Left ventricle myocardium inferior (tissue), 1 donor: ENCODE measurements at regions not wholly inside any gene's neighbourhood (a gene's known extent, or its start where the extent isn't known, plus 50 kb on each side); places are given as distances from the start of the nearest gene placed in this dataset.
"Not testable (repeated sequence)": the region's sequence is repeated elsewhere in the genome, so short reads cannot be mapped to it uniquely, and the experiment has no call there.

Source experiments
- DNase-seq: peaks from one replicate; pipeline ENCODE4 v3.0.0-alpha.2; 2020
- H3K27ac ChIP-seq: fragments of 200-600 bp; replicated peaks from 2 replicates; pipeline ENCODE4 v1.8.0; 2021
- H3K27me3 ChIP-seq: fragments of 200-600 bp; 2 replicates; pipeline ENCODE4 v1.8.0; 2021; ENCODE audit warnings: low read depth
- H3K36me3 ChIP-seq: fragments of 200-600 bp; 2 replicates; pipeline ENCODE4 v1.8.0; 2021
- H3K4me1 ChIP-seq: fragments of 200-600 bp; 2 replicates; pipeline ENCODE4 v1.8.0; 2021
- H3K4me3 ChIP-seq: fragments of 200-600 bp; 2 replicates; pipeline ENCODE4 v1.8.0; 2021; ENCODE audit warnings: mild to moderate bottlenecking, moderate library complexity
- H3K9me3 ChIP-seq: fragments of 200-600 bp; replicated peaks from 2 replicates; pipeline ENCODE4 v1.8.0; 2021
- CTCF ChIP-seq: fragments of 200-600 bp; IDR thresholded peaks from 2 replicates; pipeline ENCODE4 v1.8.0; 2021; ENCODE audit warnings: antibody characterized with exemption, mild to moderate bottlenecking, borderline replicate concordance
- intact Hi-C: fragments of 100-400 bp; cut with micrococcal nuclease; formaldehyde crosslinking; loops from one replicate; pipeline ENCODE4 v1.11.0; 2022
- donor health status: DM: no; HTN: yes; CAD: no; lungs with severe emphysema.

DNA sequence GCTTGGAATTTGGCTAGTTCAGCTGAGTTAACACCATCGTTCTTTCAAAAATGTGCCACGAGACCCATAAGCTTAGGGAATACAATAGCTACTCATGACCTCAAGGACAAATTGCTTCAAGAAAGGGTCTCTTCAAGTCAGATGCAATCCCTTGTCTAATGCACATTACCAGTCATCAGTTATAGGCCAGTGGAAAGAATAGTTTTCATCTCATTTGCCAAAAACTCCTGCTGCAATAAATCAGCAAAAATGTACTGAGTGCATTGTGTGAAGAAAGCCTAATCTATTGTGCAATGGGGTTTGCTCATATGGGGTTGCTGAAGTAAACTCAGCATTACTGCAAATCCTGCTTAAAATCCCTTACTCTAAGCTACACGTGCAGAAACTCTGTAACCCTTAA lies 208.3 kb upstream of the NBEA start:
- DNase-seq, result no peak
- Histone ChIP-seq H3K4me1 (peaks cover 11% of the 10 kb centered on the region), H3K27me3 (no peaks in the 10 kb centered on the region), H3K9me3 (no peaks in the 10 kb centered on the region), H3K36me3 (no peaks in the 10 kb centered on the region), H3K27ac (no peak overlapping the region), H3K4me3 (no peak overlapping the region)
- intact Hi-C loops, result no loop called here
- no peak for TF ChIP-seq CTCF

DNA sequence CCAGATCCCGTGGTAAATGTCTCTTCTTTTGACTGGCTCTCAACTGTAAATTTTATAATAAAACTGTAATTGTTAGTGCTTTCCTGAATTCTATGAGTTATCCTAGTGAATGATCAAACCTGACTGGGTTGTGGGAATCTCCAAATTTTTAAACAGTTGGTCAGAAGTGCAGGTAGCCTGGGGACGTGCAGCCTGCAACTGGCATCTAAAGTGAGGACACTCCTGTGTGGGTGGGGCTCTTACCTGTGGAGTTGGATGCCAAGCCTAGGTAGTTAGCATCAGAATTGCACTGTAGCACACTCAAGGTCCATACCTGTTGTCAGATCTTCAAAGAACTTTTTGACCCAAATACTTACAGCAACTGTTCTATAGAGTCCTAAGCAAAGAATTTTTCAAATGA lies 207.1 kb upstream of the NBEA start:
- DNase-seq, result no peak
- Histone ChIP-seq H3K27ac (no peak overlapping the region), H3K9me3 (no peaks in the 10 kb centered on the region), H3K27me3 (no peaks in the 10 kb centered on the region), H3K36me3 (no peaks in the 10 kb centered on the region), H3K4me3 (no peak overlapping the region), H3K4me1 (peaks cover 13% of the 10 kb centered on the region)
- TF ChIP-seq CTCF, result no peak
- intact Hi-C loops, result no loop called here

DNA sequence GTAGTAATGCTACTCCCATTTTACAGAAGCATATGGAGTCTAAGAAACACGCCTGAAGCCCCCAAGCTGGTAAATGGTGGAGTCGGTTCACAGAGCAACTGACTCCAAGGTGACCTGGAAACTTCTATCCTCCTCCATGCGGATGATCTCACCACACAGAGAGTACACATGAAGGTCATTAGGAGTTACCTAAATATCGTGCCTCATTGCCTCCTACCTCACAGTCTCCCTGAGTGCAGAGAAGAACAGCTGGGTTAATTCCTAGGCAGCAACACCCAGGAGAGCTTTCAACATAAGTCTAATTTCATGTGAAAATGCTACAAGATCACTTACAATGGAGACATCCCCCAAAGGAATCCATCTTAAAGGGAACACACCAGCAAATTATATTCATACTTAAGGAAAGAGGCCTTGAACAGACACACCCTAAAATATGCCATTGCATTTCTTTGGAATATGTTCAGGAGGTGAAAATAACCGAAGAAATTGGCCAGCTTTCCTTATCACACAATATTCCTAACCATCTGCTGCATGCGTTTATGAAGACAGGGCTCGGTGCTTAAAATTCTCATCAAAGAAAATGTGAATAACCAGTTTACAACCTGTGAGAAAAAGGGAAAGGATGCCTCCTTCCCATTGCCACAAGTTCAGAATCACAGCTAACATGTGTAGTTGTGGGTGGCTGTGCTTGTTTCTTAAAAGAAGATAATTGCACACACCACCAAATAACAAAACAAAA lies 203.6 kb upstream of the NBEA start:
- Histone ChIP-seq H3K4me1 (peaks cover 13% of the 10 kb centered on the region), H3K9me3 (peaks cover 11% of the 10 kb centered on the region), H3K36me3 (no peaks in the 10 kb centered on the region), H3K27me3 (no peaks in the 10 kb centered on the region), H3K4me3 (no peak overlapping the region), H3K27ac (no peak overlapping the region)
- intact Hi-C loops, result no loop called here
- TF ChIP-seq CTCF, result no peak
- DNase-seq, result no peak

GRCh38 chr13:34747056-34747455 lies 195.0 kb upstream of the NBEA start:
- DNase-seq, H3K27me3 ChIP-seq, intact Hi-C loops, H3K36me3 ChIP-seq, H3K4me3 ChIP-seq: not testable (repeated sequence)
- Histone ChIP-seq H3K4me1 (peaks cover 37% of the 10 kb centered on the region), H3K9me3 (peaks cover 39% of the 10 kb centered on the region), H3K27ac (peak overlapping the region; percentile 87)

- Histone ChIP-seq H3K36me3 (no peaks in the 10 kb centered on the region), H3K4me3 (no peak overlapping the region), H3K4me1 (peaks cover 37% of the 10 kb centered on the region), H3K9me3 (peaks cover 37% of the 10 kb centered on the region), H3K27ac (peak overlapping the region; percentile 87), H3K27me3 (no peaks in the 10 kb centered on the region)
- intact Hi-C loops, result no loop called here
- no peak for DNase-seq
- no peak for TF ChIP-seq CTCF
Measured at GRCh38 chr13:34747507-34747906, 194.6 kb upstream of the NBEA start.

- DNase-seq, result peak; percentile 21
- intact Hi-C loops, result no loop called here
- no peaks in the 10 kb centered on the region for H3K36me3 ChIP-seq
- H3K4me3 ChIP-seq, result no peak overlapping the region
- TF ChIP-seq CTCF, result no peak
- peaks cover 37% of the 10 kb centered on the region for H3K4me1 ChIP-seq
- peak overlapping the region; percentile 87 for H3K27ac ChIP-seq
- peaks cover 32% of the 10 kb centered on the region for H3K9me3 ChIP-seq
- H3K27me3 ChIP-seq, result no peaks in the 10 kb centered on the region
Measured at GRCh38 chr13:34748073-34748472, 194.0 kb upstream of the NBEA start.
